HG03521 (cell line): ENCODE measurements at regions not wholly inside any gene's neighbourhood (a gene's known extent, or its start where the extent isn't known, plus 50 kb on each side); places are given as distances from the start of the nearest gene placed in this dataset.
"Not testable (repeated sequence)": the region's sequence is repeated elsewhere in the genome, so short reads cannot be mapped to it uniquely, and the experiment has no call there.

Experiments
- ATAC-seq: cut with Tn5 transposase; IDR thresholded peaks from one replicate; pipeline ENCODE4 v1.9.1; 2021; ENCODE audit warnings: mild to moderate bottlenecking, moderate library complexity; ENCODE audit not compliant: unreplicated experiment

DNA sequence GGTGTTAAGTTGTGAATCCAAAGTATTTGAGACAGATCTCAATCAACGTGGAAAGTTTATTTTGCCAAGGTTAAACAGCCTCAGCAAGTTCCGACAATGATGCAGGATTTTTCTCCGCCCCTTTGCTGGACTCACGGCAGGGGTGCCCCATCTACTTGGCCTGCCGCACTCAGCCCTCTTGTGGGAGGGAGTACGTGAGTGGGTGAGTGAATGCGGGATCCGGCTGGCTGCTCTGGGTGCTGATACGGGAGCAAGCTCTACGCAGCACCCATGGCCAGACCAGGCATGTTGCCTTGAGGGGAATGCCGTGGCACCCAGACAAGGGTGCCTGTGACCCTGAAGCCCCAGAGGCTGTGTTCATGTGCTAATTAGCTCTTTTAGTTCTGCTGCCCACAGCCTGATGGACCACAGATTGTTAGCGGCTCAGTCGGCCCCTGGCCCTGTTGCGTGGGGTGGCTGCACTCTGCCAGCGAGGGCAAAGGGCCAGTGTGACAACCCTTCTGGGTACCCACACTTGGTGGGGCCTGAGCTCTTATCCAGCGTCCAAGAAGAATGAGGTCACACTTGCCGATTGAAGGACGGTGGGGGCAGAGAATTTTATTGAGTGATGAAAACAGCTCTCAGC is 81.2 kb upstream of the FAM153A start:
- not testable (repeated sequence) for ATAC-seq

DNA sequence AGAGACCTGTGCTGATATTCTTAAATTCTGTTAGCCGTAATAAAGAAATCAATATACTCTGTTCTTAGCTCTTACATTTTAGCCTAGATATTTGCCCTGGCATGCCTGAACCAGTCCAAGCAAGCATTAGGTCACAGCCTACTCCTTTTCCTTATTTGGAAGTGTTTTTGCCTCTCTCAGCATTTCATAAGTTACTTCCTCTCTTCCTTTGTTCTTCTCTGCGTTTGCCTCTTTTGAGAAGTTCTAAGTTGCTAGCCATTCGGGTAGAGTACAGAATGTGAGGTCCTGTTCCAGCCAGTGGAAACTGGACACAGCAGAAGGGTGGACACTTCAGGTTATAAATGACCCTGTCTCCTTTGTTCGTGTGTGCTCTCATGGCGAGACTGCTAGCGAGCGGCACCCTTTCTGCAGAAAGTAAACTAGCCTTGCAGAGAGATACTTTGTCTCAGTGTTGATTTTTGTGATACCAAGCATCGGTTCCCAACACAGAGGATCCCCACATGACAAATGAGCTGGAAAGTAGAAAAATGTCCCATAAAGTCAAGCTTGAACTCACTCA is 75.0 kb upstream of the FAM153A start:
- not testable (repeated sequence) for ATAC-seq

DNA sequence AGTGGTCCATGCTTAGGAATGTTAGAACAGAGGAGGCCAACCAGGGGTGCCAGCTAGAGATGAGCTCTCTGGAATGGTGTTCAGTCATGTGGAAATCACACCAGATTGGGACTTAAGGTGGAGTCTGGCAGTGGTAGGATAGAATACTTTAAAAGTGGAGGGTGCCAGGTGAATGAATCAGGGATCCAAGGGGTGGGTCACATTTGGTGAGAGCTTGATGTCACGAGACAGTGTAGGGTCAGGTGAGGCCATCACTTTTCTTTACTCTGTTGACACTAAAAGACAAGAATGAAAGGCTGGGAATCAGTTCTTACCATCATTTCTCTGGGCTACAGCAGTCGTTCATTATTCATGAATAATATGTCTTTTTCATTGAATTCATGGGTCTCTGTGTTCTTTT is 73.8 kb upstream of the FAM153A start:
- ATAC-seq: not testable (repeated sequence)

DNA sequence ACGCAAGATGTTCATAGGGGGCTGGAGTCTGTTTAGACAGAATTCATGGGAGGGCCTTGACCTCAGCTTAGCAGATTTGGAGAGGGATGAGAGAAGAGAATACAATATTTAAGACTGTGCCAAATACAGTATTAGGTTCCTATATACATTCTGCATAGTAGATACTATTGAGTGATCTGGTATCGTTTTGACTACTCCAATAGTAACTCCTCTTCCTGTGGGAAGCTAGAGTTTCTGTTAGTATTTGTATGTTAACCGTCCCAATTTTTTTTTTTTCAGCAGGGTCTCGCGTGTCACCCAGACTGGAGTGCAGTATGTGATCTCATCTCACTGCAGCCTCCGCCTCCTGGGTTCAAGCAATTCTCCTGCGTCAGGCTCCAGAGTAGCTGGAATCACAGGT is 65.2 kb upstream of the FAM153A start:
- not testable (repeated sequence) for ATAC-seq

DNA sequence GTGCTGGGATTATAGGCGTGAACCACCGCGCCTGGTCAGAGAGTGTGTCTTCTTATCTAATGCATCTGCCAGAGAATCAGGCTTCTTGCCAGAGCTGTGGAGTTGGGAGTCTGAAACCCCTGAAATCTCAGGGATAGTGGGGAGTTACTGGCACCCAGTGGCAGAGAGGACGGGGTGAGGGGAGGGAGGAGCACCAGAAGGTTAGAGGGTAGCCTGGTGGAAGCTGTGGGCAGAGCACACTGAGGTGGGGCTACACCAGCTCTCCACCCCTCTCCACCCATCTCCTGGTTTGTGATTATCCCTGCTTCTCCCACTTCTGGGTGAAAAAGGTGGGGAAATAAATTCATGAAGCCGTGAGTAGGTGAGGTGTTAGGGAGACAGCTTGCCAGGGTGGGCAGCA is 63.9 kb upstream of the FAM153A start:
- ATAC-seq: not testable (repeated sequence)

DNA sequence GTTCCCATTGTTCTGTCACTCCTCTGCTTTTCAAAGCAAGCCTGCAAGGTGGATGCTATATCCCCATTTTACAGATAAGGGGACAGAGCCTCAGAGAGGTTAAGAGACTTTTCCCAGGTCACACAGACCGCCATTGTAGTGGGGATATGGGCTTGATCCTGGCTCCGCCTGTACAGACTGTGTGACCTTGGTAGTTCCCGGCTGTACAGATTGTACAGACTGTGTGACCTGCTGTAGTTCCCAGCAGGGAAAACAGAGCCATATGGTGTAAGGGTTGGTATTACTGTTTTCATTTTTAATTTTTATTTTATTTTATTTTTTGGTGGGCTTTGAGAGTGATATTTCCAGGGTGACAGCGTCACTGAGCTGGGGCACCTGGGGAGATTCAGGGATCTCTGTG is 63.2 kb upstream of the FAM153A start:
- not testable (repeated sequence) for ATAC-seq

DNA sequence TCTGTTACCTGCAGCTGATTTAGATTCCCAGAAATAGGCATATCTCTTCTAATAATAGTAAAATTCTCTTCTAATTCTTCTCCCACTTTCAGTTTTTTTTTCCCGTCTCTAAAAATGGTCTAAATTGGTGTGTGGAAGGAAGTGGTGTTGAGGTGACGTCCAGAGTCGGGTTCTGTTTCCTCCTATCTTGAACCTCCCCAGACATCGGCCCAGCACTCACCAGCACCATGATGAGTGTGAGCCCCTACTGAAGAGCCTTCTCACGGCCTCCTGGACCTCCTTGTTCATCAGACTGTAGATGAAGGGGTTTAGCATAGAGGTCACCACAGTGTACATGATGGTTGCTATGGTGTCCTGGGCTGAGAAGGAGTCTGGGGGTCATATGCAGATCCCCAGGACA is 53.5 kb upstream of the FAM153A start:
- ATAC-seq: not testable (repeated sequence)
